GM12873 (cell line): ENCODE measurements at regions not wholly inside any gene's neighbourhood (a gene's known extent, or its start where the extent isn't known, plus 50 kb on each side); places are given as distances from the start of the nearest gene placed in this dataset.

Experiments
- CTCF ChIP-seq: IDR thresholded peaks from 2 replicates; pipeline ENCODE4 v1.5.1; 2012; ENCODE audit warnings: low read depth, mild to moderate bottlenecking, moderate library complexity, low read length, control low read depth; ENCODE audit not compliant: insufficient read depth; ENCODE audit errors: missing control alignments

- TF ChIP-seq CTCF = no peak
These were observed 278.5 kb upstream of the TENM3 start for GRCh38 chr4:181964731-181965130.

GRCh38 chr4:181966104-181966551, 277.1 kb upstream of the TENM3 start:
- TF ChIP-seq CTCF = no peak

GRCh38 chr4:181967401-181967800, 275.8 kb upstream of the TENM3 start:
- TF ChIP-seq CTCF = no peak

GRCh38 chr4:181968371-181968770, 274.8 kb upstream of the TENM3 start:
- TF ChIP-seq CTCF = no peak

- TF ChIP-seq CTCF = no peak
These were observed 274.1 kb upstream of the TENM3 start for GRCh38 chr4:181969151-181969550.

GRCh38 chr4:181970366-181970765, 272.8 kb upstream of the TENM3 start:
- no peak for TF ChIP-seq CTCF

- no peak for TF ChIP-seq CTCF
These were observed 271.8 kb upstream of the TENM3 start for GRCh38 chr4:181971411-181971810.

GRCh38 chr4:181971973-181972372, 271.2 kb upstream of the TENM3 start:
- TF ChIP-seq CTCF = no peak
